Lung (tissue), 11 donors: ENCODE measurements at regions not wholly inside any gene's neighbourhood (a gene's known extent, or its start where the extent isn't known, plus 50 kb on each side); places are given as distances from the start of the nearest gene placed in this dataset.

Experiments used
- ATAC-seq: fragments of 200-7000 bp; cut with Tn5 transposase; one replicate; pipeline ENCODE4 v1.9.1; 2020; ENCODE audit warnings: moderate number of reproducible peaks; ENCODE audit not compliant: insufficient read depth, low FRiP score
- DNase-seq, 3 donors: peaks; one replicate each; pipeline ENCODE4 v3.0.0-alpha.2; 2013 to 2017
- H3K27ac ChIP-seq, 2 donors: one replicate each; pipeline ENCODE4 v1.5.1; 2013; ENCODE audit warnings: mild to moderate bottlenecking in 2 of 2, moderate library complexity in 2 of 2, control low read depth in 1 of 2, inconsistent platforms in 1 of 2, low read depth in 1 of 2, low read length in 1 of 2
- H3K27me3 ChIP-seq, 3 donors: one replicate each; pipeline ENCODE4 v1.5.1; 2013; ENCODE audit warnings: low read length in 2 of 3; ENCODE audit not compliant: control insufficient read depth in 3 of 3, insufficient read depth in 3 of 3
- H3K36me3 ChIP-seq, 4 donors: one replicate each; pipeline ENCODE4 v1.5.1; 2013; ENCODE audit warnings: low read length in 4 of 4, mild to moderate bottlenecking in 1 of 4, moderate library complexity in 1 of 4; ENCODE audit not compliant: control insufficient read depth in 4 of 4, insufficient read depth in 4 of 4
- H3K4me1 ChIP-seq, 5 donors: one replicate each; pipeline ENCODE4 v1.5.1; 2013; ENCODE audit warnings: low read length in 5 of 5, mild to moderate bottlenecking in 2 of 5, moderate library complexity in 1 of 5; ENCODE audit not compliant: control insufficient read depth in 5 of 5, insufficient read depth in 5 of 5
- H3K4me3 ChIP-seq: one replicate; pipeline ENCODE4 v1.5.1; 2013; ENCODE audit warnings: mild to moderate bottlenecking, control low read depth, moderate library complexity
- H3K9ac ChIP-seq, 2 donors: one replicate each; pipeline ENCODE4 v1.5.1; 2013; ENCODE audit warnings: low read length in 2 of 2, control low read depth in 1 of 2; ENCODE audit not compliant: insufficient read depth in 1 of 2
- H3K9me3 ChIP-seq, 4 donors: one replicate each; pipeline ENCODE4 v1.5.1; 2013; ENCODE audit warnings: low read length in 3 of 4, mild to moderate bottlenecking in 1 of 4, moderate library complexity in 1 of 4; ENCODE audit not compliant: control insufficient read depth in 4 of 4, insufficient read depth in 3 of 4
- WGBS, 2 donors: extraction: QIAGEN DNeasy Blood & Tissue Kit; methylation state at CpG; one replicate each; pipeline ENCODE4 v1.1.7; 2013; 5-methylcytosine and 5-hydroxymethylcytosine counted together
- TF ChIP-seq, protein P1 (sequence below): IDR thresholded peaks from 2 replicates; pipeline ENCODE4 v1.5.1; 2012; ENCODE audit warnings: mild to moderate bottlenecking; ENCODE audit errors: control extremely low read depth, extremely low read depth
- donor health status: control.
- donor health status: control.
- donor health status: Bipolar disorder and iron deficiency.
- donor health status: healthy.
- donor health status: DM: yes; HTN: yes; CAD: no.

DNA sequence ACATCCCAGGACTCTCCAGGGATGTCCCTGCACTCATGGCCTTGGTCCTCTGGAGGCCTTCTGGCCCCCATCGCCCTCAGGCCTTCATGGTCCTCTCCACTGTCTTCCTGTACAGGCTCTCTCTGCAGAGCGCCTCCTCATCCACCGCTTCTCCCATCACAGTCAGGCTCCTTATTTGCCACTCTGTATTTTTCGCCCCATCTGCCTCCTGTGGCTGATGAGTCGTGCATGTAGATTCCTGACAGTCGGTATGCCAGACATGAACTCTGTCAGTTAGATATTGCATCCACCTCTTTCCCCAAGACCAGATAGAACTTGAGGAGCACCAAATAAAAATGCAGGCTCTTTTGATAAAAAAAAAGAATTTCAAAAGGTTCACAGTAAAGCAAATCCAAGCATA is 362.8 kb downstream of the IRX1 start:
- Histone ChIP-seq H3K36me3 (no peaks in the 10 kb centered on the region), H3K4me3 (no peak overlapping the region), H3K4me1 (peaks cover 0 to 1% (median 0%) of the 10 kb centered on the region in 5 donors), H3K27me3 (no peaks in the 10 kb centered on the region), H3K9me3 (peaks cover 0 to 13% (median 0%) of the 10 kb centered on the region in 4 donors), H3K9ac (no peak overlapping the region), H3K27ac (no peak overlapping the region)
- 91% methylated on average over 6 of the region's 6 CpGs for WGBS, 2 donors
- no peak for ATAC-seq
- DNase-seq: no peak
- TF ChIP-seq, protein P1, sequence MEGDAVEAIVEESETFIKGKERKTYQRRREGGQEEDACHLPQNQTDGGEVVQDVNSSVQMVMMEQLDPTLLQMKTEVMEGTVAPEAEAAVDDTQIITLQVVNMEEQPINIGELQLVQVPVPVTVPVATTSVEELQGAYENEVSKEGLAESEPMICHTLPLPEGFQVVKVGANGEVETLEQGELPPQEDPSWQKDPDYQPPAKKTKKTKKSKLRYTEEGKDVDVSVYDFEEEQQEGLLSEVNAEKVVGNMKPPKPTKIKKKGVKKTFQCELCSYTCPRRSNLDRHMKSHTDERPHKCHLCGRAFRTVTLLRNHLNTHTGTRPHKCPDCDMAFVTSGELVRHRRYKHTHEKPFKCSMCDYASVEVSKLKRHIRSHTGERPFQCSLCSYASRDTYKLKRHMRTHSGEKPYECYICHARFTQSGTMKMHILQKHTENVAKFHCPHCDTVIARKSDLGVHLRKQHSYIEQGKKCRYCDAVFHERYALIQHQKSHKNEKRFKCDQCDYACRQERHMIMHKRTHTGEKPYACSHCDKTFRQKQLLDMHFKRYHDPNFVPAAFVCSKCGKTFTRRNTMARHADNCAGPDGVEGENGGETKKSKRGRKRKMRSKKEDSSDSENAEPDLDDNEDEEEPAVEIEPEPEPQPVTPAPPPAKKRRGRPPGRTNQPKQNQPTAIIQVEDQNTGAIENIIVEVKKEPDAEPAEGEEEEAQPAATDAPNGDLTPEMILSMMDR: no peak

DNA sequence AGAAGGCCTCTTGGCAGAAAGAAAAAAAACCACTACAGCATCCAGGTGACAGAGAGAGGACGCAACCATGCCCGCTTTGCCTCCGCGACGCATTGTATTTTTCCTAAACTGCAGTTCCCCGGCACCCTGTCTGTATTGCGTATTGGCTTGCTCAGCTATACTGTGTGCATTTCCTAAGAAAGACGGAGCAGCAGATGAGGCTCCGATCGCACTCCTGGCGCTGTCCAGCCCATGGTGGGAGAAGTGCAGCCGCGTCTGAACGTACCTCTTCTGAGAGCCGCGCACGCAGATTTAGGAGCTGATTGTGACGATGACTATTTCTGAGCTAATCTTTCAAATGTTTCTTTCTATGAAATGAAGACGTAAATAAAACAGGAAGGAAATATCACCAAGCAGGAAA is 366.5 kb downstream of the IRX1 start:
- ATAC-seq: no peak
- no peak for DNase-seq
- WGBS, 2 donors: 91 to 92% methylated on average over 19 of the region's 19 CpGs

DNA sequence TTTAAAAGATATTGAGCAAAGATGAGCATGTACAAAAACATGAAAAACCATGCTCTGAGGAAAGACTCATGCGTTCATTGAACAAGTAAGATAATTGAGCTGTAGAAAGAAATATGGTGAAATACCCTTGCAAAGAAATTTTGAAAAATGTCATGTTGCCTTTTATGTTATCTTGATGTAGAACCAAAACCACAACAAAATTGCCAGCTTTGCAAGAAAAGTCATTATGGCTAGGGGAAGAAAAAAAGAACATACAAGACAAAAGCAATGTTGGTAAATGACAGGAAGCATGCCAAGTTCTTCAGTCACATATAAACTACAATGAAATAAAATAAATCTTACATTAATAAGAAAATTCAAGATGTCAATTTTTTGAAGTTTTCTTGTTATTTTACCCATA is 368.0 kb downstream of the IRX1 start:
- Histone ChIP-seq H3K27ac (no peak overlapping the region), H3K4me1 (no peaks in the 10 kb centered on the region), H3K4me3 (no peak overlapping the region), H3K9me3 (peaks cover 0 to 15% (median 0%) of the 10 kb centered on the region in 4 donors), H3K9ac (no peak overlapping the region), H3K27me3 (no peaks in the 10 kb centered on the region), H3K36me3 (no peaks in the 10 kb centered on the region)
- DNase-seq: no peak
- ATAC-seq: no peak
- WGBS, 2 donors: 86 to 93% methylated on average over 1 of the region's 1 CpG
- TF ChIP-seq, protein P1: no peak

More for the DNA sequence above, 366.5 kb downstream of the IRX1 start:
- Histone ChIP-seq H3K36me3 (no peaks in the 10 kb centered on the region), H3K4me3 (no peak overlapping the region), H3K9me3 (peaks cover 0 to 18% (median 0%) of the 10 kb centered on the region in 4 donors), H3K9ac (no peak overlapping the region), H3K27ac (no peak overlapping the region), H3K27me3 (no peaks in the 10 kb centered on the region), H3K4me1 (peaks cover 0 to 1% (median 0%) of the 10 kb centered on the region in 5 donors)
- TF ChIP-seq, protein P1: no peak

DNA sequence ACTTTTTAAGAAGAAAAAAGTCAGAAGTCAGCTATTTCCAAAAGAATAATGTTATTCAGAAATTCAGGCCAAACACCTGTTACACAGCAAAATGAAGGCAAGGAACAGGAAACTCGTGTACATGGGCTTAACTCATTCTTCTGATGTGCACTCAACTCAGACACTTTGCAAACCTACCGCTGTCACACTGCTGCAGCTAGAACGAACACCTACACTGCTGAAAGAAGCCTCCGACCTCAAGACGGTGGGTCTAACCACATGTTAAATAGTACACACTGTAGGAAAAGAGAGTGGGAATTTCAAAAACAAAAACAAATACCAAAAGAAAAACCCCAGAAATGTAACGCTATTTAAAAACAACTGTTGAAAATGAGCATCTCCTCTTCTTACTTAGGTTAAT is 384.5 kb downstream of the IRX1 start:
- no peak overlapping the region for H3K4me3 ChIP-seq
- H3K4me1 ChIP-seq: no peaks in the 10 kb centered on the region
- no peak overlapping the region for H3K9ac ChIP-seq
- DNase-seq (no peak), ATAC-seq (no peak)
- WGBS, 2 donors: 61 to 80% methylated on average over 6 of the region's 6 CpGs
- peaks cover 0 to 2% (median 0%) of the 10 kb centered on the region in 4 donors for H3K9me3 ChIP-seq
- TF ChIP-seq, protein P1: no peak
- H3K36me3 ChIP-seq: no peaks in the 10 kb centered on the region
- no peak overlapping the region for H3K27ac ChIP-seq
- no peaks in the 10 kb centered on the region for H3K27me3 ChIP-seq
